Keratinocyte (primary cell): ENCODE measurements at regions not wholly inside any gene's neighbourhood (a gene's known extent, or its start where the extent isn't known, plus 50 kb on each side); places are given as distances from the start of the nearest gene placed in this dataset.
A peak's percentile ranks its signal among the peaks of the same experiment; 100 is the strongest.

Experiments used
- DNase-seq: peaks from one replicate; pipeline ENCODE4 v3.0.0-alpha.2; 2011; ENCODE audit warnings: low read depth, missing footprints, low spot score
- FAIRE-seq: peaks from 2 replicates; lab custom pipeline; 2011; peaks lifted over from hg19 to GRCh38; lab: Jason Lieb, UNC
- H2AFZ ChIP-seq: 2 replicates; pipeline ENCODE4 v1.6.0; 2012; ENCODE audit warnings: low read length, control low read depth, inconsistent platforms; ENCODE audit not compliant: control insufficient read depth
- H3K27ac ChIP-seq: 2 replicates; pipeline ENCODE4 v1.5.1; 2011; ENCODE audit warnings: low read length; ENCODE audit not compliant: control insufficient read depth, insufficient read depth
- H3K27me3 ChIP-seq: 3 replicates; pipeline ENCODE4 v1.6.0; 2011; ENCODE audit warnings: low read length; ENCODE audit not compliant: control insufficient read depth, insufficient read depth; ENCODE audit errors: extremely low read depth
- H3K36me3 ChIP-seq, 2 experiments: 2 replicates in 1 of 2; 3 replicates in 1 of 2; pipeline ENCODE4 v1.5.1; 2011; ENCODE audit warnings: low read length in 2 of 2, mild to moderate bottlenecking in 1 of 2; ENCODE audit not compliant: control insufficient read depth in 2 of 2, insufficient read depth in 2 of 2; ENCODE audit errors: extremely low read depth in 1 of 2
- H3K4me1 ChIP-seq: 3 replicates; pipeline ENCODE4 v1.5.1; 2011; ENCODE audit warnings: low read length; ENCODE audit not compliant: control insufficient read depth, insufficient read depth; ENCODE audit errors: extremely low read depth
- H3K4me2 ChIP-seq: 3 replicates; pipeline ENCODE4 v1.6.0; 2011; ENCODE audit warnings: low read depth, low read length; ENCODE audit not compliant: control insufficient read depth, insufficient read depth; ENCODE audit errors: extremely low read depth
- H3K4me3 ChIP-seq, 3 experiments: fragments of 200-600 bp in 1 of 3; sonication (generic) in 1 of 3; 2 replicates in 2 of 3; 3 replicates in 1 of 3; pipeline ENCODE4 v1.5.1; 2011 to 2016; ENCODE audit warnings: low read length in 3 of 3, mild to moderate bottlenecking in 3 of 3, control low read depth in 2 of 3, inconsistent platforms in 1 of 3, low read depth in 1 of 3, mixed read lengths in 1 of 3, mixed run types in 1 of 3, moderate library complexity in 1 of 3; ENCODE audit not compliant: control insufficient read depth in 2 of 3, insufficient read depth in 2 of 3; ENCODE audit errors: extremely low read depth in 1 of 3
- H3K79me2 ChIP-seq: 2 replicates; pipeline ENCODE4 v1.6.0; 2012; ENCODE audit warnings: low read length; ENCODE audit not compliant: control insufficient read depth, insufficient read depth
- H3K9ac ChIP-seq: 3 replicates; pipeline ENCODE4 v1.6.0; 2011; ENCODE audit warnings: low read length; ENCODE audit not compliant: control insufficient read depth, insufficient read depth; ENCODE audit errors: extremely low read depth
- H3K9me1 ChIP-seq: 3 replicates; pipeline ENCODE4 v1.6.0; 2011; ENCODE audit warnings: low read length; ENCODE audit not compliant: control insufficient read depth, insufficient read depth; ENCODE audit errors: extremely low read depth
- H3K9me3 ChIP-seq: 2 replicates; pipeline ENCODE4 v1.5.1; 2012; ENCODE audit warnings: low read depth, low read length; ENCODE audit not compliant: control insufficient read depth
- H4K20me1 ChIP-seq: 3 replicates; pipeline ENCODE4 v1.6.0; 2011; ENCODE audit warnings: low read length; ENCODE audit not compliant: control insufficient read depth, insufficient read depth; ENCODE audit errors: extremely low read depth
- EZH2 ChIP-seq: IDR thresholded peaks from one replicate; pipeline ENCODE4 v1.6.1; 2012; ENCODE audit warnings: inconsistent platforms, mild to moderate bottlenecking, low read length, moderate library complexity
- dilution Hi-C: fragments of 300-500 bp; cut with MboI; formaldehyde crosslinking; loops from one replicate; pipeline ENCODE4 v1.7.0; 2020; ENCODE audit warnings: low sequenced_read_pairs; ENCODE audit not compliant: extremely low pct_ligation_motif_present
- TF ChIP-seq, protein P1 (sequence below), 3 experiments: IDR thresholded peaks in 1 of 3; conservative IDR thresholded peaks in 1 of 3; optimal IDR thresholded peaks in 1 of 3; 2 replicates in 2 of 3; 3 replicates in 1 of 3; pipeline versions ENCODE3 to v1.5.1; 2011; ENCODE audit warnings: low read length in 3 of 3, mild to moderate bottlenecking in 3 of 3, moderate library complexity in 2 of 3, control low read depth in 1 of 3, inconsistent platforms in 1 of 3; ENCODE audit not compliant: insufficient read depth in 2 of 3; ENCODE audit errors: extremely low read depth in 1 of 3

DNA sequence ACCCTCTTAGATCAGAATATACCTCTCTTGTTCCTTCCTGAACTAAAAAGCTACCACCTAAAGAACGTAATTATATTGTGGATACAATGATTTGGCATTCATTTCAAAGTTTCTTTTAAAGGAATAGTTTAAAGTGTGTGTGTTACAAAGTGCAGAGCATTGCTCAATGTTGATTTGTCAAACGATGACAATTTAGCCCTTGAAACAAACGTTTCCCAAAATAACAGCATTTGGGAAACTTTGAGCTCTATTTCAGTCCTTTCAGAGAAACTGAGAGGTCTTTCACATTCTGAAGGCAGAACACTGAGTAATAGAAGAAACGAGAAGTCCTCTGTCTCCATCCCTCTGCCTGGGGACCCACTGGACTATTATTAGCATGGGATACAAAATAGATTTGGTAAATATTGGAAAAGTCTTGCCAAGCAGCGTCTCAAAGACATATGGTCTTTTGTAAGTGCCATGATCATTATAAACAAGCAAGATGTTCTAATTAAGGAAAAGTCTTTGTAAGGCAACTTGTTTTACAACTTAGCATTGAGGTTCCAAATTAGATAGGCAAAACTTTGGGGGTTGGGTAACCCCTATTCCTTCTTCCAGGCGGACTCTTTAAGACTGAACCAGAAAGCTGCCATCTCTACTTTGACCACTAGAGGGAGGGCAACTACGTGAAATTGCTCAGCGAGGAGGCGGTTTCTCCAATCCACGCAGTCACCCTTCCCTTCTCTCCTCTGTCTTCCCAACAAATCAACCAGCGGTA is 208.8 kb downstream of the RNF144B start:
- FAIRE-seq (peak; percentile 88), DNase-seq (peak; percentile 11)
- no peak overlapping the region for H3K9ac ChIP-seq
- H3K9me1 ChIP-seq, result no peaks in the 10 kb centered on the region
- dilution Hi-C loops, result no loop called here
- H3K4me3 ChIP-seq, result no peak overlapping the region
- no peaks in the 10 kb centered on the region for H4K20me1 ChIP-seq
- no peak for TF ChIP-seq EZH2
- TF ChIP-seq, protein P1, sequence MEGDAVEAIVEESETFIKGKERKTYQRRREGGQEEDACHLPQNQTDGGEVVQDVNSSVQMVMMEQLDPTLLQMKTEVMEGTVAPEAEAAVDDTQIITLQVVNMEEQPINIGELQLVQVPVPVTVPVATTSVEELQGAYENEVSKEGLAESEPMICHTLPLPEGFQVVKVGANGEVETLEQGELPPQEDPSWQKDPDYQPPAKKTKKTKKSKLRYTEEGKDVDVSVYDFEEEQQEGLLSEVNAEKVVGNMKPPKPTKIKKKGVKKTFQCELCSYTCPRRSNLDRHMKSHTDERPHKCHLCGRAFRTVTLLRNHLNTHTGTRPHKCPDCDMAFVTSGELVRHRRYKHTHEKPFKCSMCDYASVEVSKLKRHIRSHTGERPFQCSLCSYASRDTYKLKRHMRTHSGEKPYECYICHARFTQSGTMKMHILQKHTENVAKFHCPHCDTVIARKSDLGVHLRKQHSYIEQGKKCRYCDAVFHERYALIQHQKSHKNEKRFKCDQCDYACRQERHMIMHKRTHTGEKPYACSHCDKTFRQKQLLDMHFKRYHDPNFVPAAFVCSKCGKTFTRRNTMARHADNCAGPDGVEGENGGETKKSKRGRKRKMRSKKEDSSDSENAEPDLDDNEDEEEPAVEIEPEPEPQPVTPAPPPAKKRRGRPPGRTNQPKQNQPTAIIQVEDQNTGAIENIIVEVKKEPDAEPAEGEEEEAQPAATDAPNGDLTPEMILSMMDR (optimal IDR thresholded peaks at IDR 0.05 in 1 of 3, IDR thresholded peaks at IDR 0.05 in 1 of 3, conservative IDR thresholded peaks at IDR 0.05 in 1 of 3; ENCODE audit: extremely low read depth in 1 of 3, insufficient read depth in 2 of 3, low read length in 3 of 3), result peak; percentile 86 to 95 (median 88)
- H3K27ac ChIP-seq, result no peak overlapping the region
- no peaks in the 10 kb centered on the region for H3K9me3 ChIP-seq
- H3K79me2 ChIP-seq, result no peaks in the 10 kb centered on the region
- no peaks in the 10 kb centered on the region for H3K27me3 ChIP-seq
- H3K4me1 ChIP-seq, result no peaks in the 10 kb centered on the region
- H3K4me2 ChIP-seq, result no peak overlapping the region
- no peaks in the 10 kb centered on the region for H3K36me3 ChIP-seq
- H2AFZ ChIP-seq, result no peak overlapping the region

DNA sequence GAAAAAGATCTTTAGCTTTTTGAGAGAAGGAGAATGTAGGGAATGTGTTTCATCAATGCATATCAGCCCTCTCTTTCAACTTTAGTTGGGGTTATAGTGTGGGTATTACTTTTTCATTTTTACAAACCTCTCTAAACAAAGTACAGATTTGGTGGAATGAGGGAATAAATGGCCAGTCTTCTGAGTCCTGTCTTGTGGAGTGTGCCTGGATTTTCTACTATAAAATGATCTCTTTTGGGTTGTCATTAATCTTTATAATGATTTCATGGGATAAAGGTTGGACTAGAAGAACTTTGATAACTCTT is 209.3 kb downstream of the RNF144B start:
- no peaks in the 10 kb centered on the region for H4K20me1 ChIP-seq
- no peak for DNase-seq
- dilution Hi-C loops, result no loop called here
- H3K9ac ChIP-seq, result no peak overlapping the region
- H3K9me3 ChIP-seq, result no peaks in the 10 kb centered on the region
- TF ChIP-seq, protein P1 (optimal IDR thresholded peaks at IDR 0.05 in 1 of 3, IDR thresholded peaks at IDR 0.05 in 1 of 3, conservative IDR thresholded peaks at IDR 0.05 in 1 of 3; ENCODE audit: extremely low read depth in 1 of 3, insufficient read depth in 2 of 3, low read length in 3 of 3), result no peak
- TF ChIP-seq EZH2, result no peak
- H3K9me1 ChIP-seq, result no peaks in the 10 kb centered on the region
- H3K79me2 ChIP-seq, result no peaks in the 10 kb centered on the region
- FAIRE-seq, result no peak
- H3K4me3 ChIP-seq, result no peak overlapping the region
- H3K27me3 ChIP-seq, result no peaks in the 10 kb centered on the region
- H3K4me2 ChIP-seq, result no peak overlapping the region
- H2AFZ ChIP-seq, result no peak overlapping the region
- no peaks in the 10 kb centered on the region for H3K36me3 ChIP-seq
- H3K27ac ChIP-seq, result no peak overlapping the region
- no peaks in the 10 kb centered on the region for H3K4me1 ChIP-seq
